Upper lobe of left lung (tissue), 4 donors: ENCODE measurements at regions not wholly inside any gene's neighbourhood (a gene's known extent, or its start where the extent isn't known, plus 50 kb on each side); places are given as distances from the start of the nearest gene placed in this dataset.

ENCODE experiments used
- CTCF ChIP-seq, 6 experiments: fragments of 450-650 bp in 4 of 6; fragments of 200-600 bp in 2 of 6; sonication (generic) in 2 of 6; IDR thresholded peaks; one replicate each; pipeline ENCODE4 v1.5.1; 2016 to 2019; ENCODE audit warnings: antibody characterized with exemption in 6 of 6
- EP300 ChIP-seq, 4 donors: sonication (generic); formaldehyde crosslinking; IDR thresholded peaks; one replicate each; pipeline ENCODE4 v1.5.1; 2017; ENCODE audit warnings: antibody characterized with exemption in 4 of 4, control low read depth in 2 of 4
- POLR2A ChIP-seq, 4 donors: fragments of 450-650 bp; IDR thresholded peaks; one replicate each; pipeline ENCODE4 v1.5.1; 2016 to 2017; ENCODE audit warnings: antibody characterized with exemption in 4 of 4, mild to moderate bottlenecking in 2 of 4
- POLR2AphosphoS5 ChIP-seq, 2 donors: sonication (generic); formaldehyde crosslinking; IDR thresholded peaks; one replicate each; pipeline ENCODE4 v1.5.1; 2017; ENCODE audit warnings: antibody characterized with exemption in 2 of 2

- TF ChIP-seq CTCF (IDR thresholded peaks at IDR 0.05) (no peak), POLR2A (IDR thresholded peaks at IDR 0.05) (no peak), POLR2AphosphoS5 (IDR thresholded peaks at IDR 0.05) (no peak), EP300 (IDR thresholded peaks at IDR 0.05) (no peak)
These were observed 256.7 kb upstream of the HES1 start for GRCh38 chr3:193879099-193879863.
